ENCODE measurements at regions not wholly inside any gene's neighbourhood (a gene's known extent, or its start where the extent isn't known, plus 50 kb on each side); places are given as distances from the start of the nearest gene placed in this dataset.
A peak's percentile ranks its signal among the peaks of the same experiment; 100 is the strongest.
"Not testable (repeated sequence)": the region's sequence is repeated elsewhere in the genome, so short reads cannot be mapped to it uniquely, and the experiment has no call there.

- CTCF ChIA-PET: interaction anchor here (1.0 kb wide), 1 partner anchor 10 kb away, joined by 5 read pairs; no protein-coding TSS in a partner anchor
These were observed 89.6 kb upstream of the TNFSF11 start for GRCh38 chr13:42484386-42484785.

GRCh38 chr13:42485272-42485671 is 88.7 kb upstream of the TNFSF11 start:
- Mint-ChIP-seq H3K4me1 (ENCODE audit: low read depth) (no peaks in the 10 kb centered on the region), H3K27ac (no peak overlapping the region), H3K36me3 (ENCODE audit: low read depth) (no peaks in the 10 kb centered on the region), H3K4me3 (no peak overlapping the region), H3K27me3 (ENCODE audit: low read depth) (no peaks in the 10 kb centered on the region), H3K9me3 (ENCODE audit: insufficient read depth) (no peaks in the 10 kb centered on the region)
- no peak for DNase-seq
- CTCF ChIA-PET: interaction anchor here (1.0 kb wide), 1 partner anchor 9 kb away, joined by 5 read pairs; no protein-coding TSS in a partner anchor
- POLR2A ChIA-PET: no interaction called here
- no peak for ATAC-seq

More at GRCh38 chr13:42484386-42484785, 89.6 kb upstream of the TNFSF11 start:
- Mint-ChIP-seq H3K36me3 (ENCODE audit: low read depth) (no peaks in the 10 kb centered on the region), H3K9me3 (ENCODE audit: insufficient read depth) (no peaks in the 10 kb centered on the region), H3K4me1 (ENCODE audit: low read depth) (no peaks in the 10 kb centered on the region), H3K27me3 (ENCODE audit: low read depth) (no peaks in the 10 kb centered on the region), H3K4me3 (no peak overlapping the region), H3K27ac (no peak overlapping the region)
- DNase-seq: no peak
- POLR2A ChIA-PET: no interaction called here
- ATAC-seq: no peak

DNA sequence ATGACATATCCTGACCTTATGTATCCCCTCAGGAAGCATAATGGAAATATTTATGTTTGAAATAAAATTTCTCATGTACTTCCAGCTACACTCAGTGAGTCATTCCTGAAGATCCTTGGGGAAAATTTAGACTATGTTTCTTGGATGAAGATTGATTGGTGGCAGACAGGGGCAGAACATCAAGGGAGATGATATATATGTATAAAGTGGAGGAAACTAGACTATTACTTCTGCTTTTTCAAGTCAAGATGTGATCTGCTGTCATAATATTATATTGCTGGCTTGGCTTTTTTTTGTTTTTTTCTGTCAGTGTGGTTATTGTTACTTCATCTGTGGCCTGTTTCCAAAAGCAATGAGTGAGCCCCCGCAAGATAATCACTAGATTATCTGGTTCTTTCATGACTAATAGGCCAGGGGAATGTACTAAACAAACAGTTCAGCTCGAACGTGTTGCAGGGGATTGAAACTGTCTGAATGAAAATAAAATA is 87.2 kb upstream of the TNFSF11 start:
- ATAC-seq (no peak), DNase-seq (no peak)
- CTCF ChIA-PET: no interaction called here
- no peak overlapping the region for H3K27ac Mint-ChIP-seq
- POLR2A ChIA-PET: no interaction called here
- no peaks in the 10 kb centered on the region for H3K9me3 Mint-ChIP-seq (ENCODE audit: insufficient read depth)
- no peak overlapping the region for H3K4me3 Mint-ChIP-seq
- no peaks in the 10 kb centered on the region for H3K36me3 Mint-ChIP-seq (ENCODE audit: low read depth)
- no peaks in the 10 kb centered on the region for H3K4me1 Mint-ChIP-seq (ENCODE audit: low read depth)
- H3K27me3 Mint-ChIP-seq (ENCODE audit: low read depth): no peaks in the 10 kb centered on the region

DNA sequence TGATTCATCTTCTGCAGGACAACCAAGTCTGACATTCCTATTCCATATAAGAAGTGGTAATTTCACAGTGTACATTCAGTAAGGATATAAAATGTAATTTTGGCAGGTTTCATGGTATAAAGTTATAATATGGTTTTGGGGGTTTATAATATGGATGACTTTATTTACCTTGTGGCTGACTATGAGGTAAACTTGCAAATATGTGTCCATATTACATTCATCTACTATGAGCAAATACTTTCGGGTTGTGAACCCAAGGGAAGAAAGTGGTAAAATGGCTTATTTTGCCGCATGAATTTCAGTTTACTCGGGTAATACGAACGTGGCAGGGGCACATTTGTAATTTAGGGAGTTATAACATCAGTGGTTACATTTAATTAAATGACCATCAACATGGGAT is 86.7 kb upstream of the TNFSF11 start:
- H3K9me3 Mint-ChIP-seq (ENCODE audit: insufficient read depth): no peaks in the 10 kb centered on the region
- H3K4me1 Mint-ChIP-seq (ENCODE audit: low read depth): no peaks in the 10 kb centered on the region
- CTCF ChIA-PET: no interaction called here
- H3K4me3 Mint-ChIP-seq: no peak overlapping the region
- no peak for ATAC-seq
- POLR2A ChIA-PET: no interaction called here
- no peaks in the 10 kb centered on the region for H3K36me3 Mint-ChIP-seq (ENCODE audit: low read depth)
- no peak for DNase-seq
- no peak overlapping the region for H3K27ac Mint-ChIP-seq
- H3K27me3 Mint-ChIP-seq (ENCODE audit: low read depth): no peaks in the 10 kb centered on the region

DNA sequence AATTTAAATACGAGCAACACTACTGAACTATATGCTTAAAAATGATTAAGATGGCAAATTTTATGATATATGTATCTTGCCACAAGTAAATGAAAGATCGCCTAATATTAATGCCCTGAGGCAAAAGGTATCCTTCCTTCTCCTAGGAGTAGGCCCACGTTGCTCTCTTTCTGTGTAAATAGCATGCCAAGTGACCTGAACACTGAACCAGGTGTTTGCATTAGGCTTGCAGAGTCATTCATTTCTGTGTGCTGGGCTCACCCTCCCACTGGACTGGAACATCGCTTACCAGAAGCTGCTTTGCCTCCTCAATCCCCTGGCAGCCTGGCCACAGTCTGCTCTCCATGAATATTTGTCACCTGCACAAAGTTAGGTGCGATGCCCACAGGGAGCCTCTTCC is 83.3 kb upstream of the TNFSF11 start:
- Mint-ChIP-seq H3K9me3 (ENCODE audit: insufficient read depth) (no peaks in the 10 kb centered on the region), H3K36me3 (ENCODE audit: low read depth) (no peaks in the 10 kb centered on the region), H3K27me3 (ENCODE audit: low read depth) (no peaks in the 10 kb centered on the region), H3K4me1 (ENCODE audit: low read depth) (peaks cover 22% of the 10 kb centered on the region), H3K27ac (no peak overlapping the region), H3K4me3 (no peak overlapping the region)
- ChIA-PET CTCF (no interaction called here), POLR2A (no interaction called here)
- ATAC-seq: no peak
- DNase-seq: no peak

DNA sequence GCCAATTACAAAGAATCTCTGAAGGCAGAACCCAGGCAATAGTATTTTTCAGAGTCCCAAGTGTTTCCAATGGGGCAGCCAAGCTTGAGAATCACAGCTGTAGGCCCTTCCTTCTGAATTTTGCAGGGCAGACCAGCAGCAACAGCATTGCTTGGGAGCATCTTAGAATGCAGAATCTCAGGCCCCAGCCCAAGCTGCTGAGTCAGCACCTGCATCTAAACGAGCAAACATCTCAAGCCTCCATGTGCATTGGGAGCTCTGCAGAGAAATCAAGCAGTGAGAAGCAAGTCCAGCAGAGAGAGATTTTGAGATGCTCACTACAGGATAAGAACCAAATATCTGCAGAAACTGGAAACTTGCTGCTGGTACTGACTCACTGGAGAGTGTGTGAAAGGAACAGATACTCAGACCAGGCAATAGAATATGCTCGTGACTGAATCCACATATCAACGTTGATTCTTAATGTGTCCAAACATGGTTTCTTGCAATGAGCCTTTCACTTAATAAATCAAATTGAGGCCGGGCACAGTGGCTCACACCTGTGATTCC is 81.5 kb upstream of the TNFSF11 start:
- no peak for DNase-seq
- H3K4me3 Mint-ChIP-seq: no peak overlapping the region
- ATAC-seq: no peak
- no peaks in the 10 kb centered on the region for H3K27me3 Mint-ChIP-seq (ENCODE audit: low read depth)
- CTCF ChIA-PET: interaction anchor here (2.0 kb wide), 1 partner anchor 14 kb away, joined by 7 read pairs; no protein-coding TSS in a partner anchor
- POLR2A ChIA-PET: no interaction called here
- no peaks in the 10 kb centered on the region for H3K9me3 Mint-ChIP-seq (ENCODE audit: insufficient read depth)
- H3K27ac Mint-ChIP-seq: no peak overlapping the region
- H3K4me1 Mint-ChIP-seq (ENCODE audit: low read depth): peaks cover 33% of the 10 kb centered on the region
- peaks cover 3% of the 10 kb centered on the region for H3K36me3 Mint-ChIP-seq (ENCODE audit: low read depth)

- Mint-ChIP-seq H3K9me3 (ENCODE audit: insufficient read depth) (no peaks in the 10 kb centered on the region), H3K4me3 (no peak overlapping the region), H3K4me1 (ENCODE audit: low read depth) (peaks cover 46% of the 10 kb centered on the region), H3K27me3 (ENCODE audit: low read depth) (no peaks in the 10 kb centered on the region), H3K36me3 (ENCODE audit: low read depth) (peaks cover 3% of the 10 kb centered on the region), H3K27ac (no peak overlapping the region)
- POLR2A ChIA-PET: no interaction called here
- ATAC-seq: no peak
- DNase-seq: no peak
- CTCF ChIA-PET: interaction anchor here (1.0 to 2.0 kb wide), 4 partner anchors 9 to 160 kb away, joined by 4 to 7 read pairs (median 4); no protein-coding TSS in a partner anchor
These were observed 79.8 kb upstream of the TNFSF11 start for GRCh38 chr13:42494157-42494556.

GRCh38 chr13:42495255-42495654 is 78.7 kb upstream of the TNFSF11 start:
- Mint-ChIP-seq H3K27me3 (ENCODE audit: low read depth) (no peaks in the 10 kb centered on the region), H3K9me3 (ENCODE audit: insufficient read depth) (no peaks in the 10 kb centered on the region), H3K36me3 (ENCODE audit: low read depth) (peaks cover 3% of the 10 kb centered on the region), H3K27ac (peak overlapping the region; percentile 31), H3K4me3 (no peak overlapping the region), H3K4me1 (ENCODE audit: low read depth) (peaks cover 46% of the 10 kb centered on the region)
- DNase-seq (no peak), ATAC-seq (no peak)
- ChIA-PET POLR2A (no interaction called here), CTCF (no interaction called here)

DNA sequence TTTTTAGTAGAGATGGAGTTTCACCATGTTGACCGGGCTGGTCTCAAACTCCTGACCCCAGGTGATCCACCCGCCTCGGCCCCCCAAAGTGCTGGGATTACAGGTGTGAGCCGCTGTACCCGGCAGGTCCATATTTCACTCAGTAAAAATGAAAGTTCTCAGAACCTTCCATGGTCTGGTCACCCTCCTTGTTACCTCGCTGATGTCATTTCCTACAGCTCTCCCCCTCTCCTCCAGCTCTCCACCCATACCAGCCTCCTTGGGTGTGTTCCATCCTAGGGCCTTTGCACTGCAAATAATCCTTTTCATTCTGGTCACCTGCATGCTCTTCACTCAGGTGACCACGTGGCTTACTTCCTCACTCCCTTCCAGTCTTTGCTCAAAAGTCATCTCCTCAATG is 78.2 kb upstream of the TNFSF11 start:
- H3K36me3 Mint-ChIP-seq (ENCODE audit: low read depth): peaks cover 3% of the 10 kb centered on the region
- peak overlapping the region; percentile 18 for H3K27ac Mint-ChIP-seq
- H3K4me1 Mint-ChIP-seq (ENCODE audit: low read depth): peaks cover 46% of the 10 kb centered on the region
- POLR2A ChIA-PET: no interaction called here
- ATAC-seq (peak; percentile 31), DNase-seq (no peak)
- CTCF ChIA-PET: interaction anchor here (0.8 kb wide), 1 partner anchor 178 kb away, joined by 4 read pairs; no protein-coding TSS in a partner anchor
- H3K9me3 Mint-ChIP-seq (ENCODE audit: insufficient read depth): no peaks in the 10 kb centered on the region
- H3K4me3 Mint-ChIP-seq: no peak overlapping the region
- H3K27me3 Mint-ChIP-seq (ENCODE audit: low read depth): no peaks in the 10 kb centered on the region

DNA sequence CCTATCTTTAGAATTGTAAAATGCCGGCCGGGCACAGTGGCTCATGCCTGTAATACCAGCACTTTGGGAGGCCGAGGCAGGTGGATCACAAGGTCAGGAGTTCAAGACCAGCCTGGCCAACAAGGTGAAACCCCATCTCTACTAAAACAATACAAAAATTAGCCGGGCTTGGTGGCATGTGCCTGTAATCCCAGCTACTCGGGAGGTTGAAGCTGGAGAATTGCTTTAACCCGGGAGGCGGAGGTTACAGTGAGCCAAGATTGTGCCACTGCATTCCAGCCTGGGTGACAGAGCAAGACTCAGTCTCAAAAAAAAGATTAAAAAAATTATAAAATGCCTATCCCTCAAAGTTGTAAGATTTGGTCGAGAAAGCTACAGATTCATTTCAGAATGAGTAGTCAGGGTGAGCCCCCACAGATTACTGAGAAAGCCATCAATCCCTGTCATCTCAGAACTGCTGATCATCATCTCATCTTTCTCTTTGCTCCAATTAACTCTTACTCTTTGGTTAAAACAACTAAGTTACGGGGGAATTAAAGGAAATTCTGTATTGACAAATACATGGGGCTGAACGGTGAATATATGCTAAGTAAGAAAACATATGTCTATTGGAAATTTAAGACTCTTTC is 76.9 kb upstream of the TNFSF11 start:
- DNase-seq; H3K9me3 Mint-ChIP-seq (ENCODE audit: insufficient read depth); H3K4me3 Mint-ChIP-seq; H3K27ac Mint-ChIP-seq; H3K36me3 Mint-ChIP-seq (ENCODE audit: low read depth); ATAC-seq; H3K27me3 Mint-ChIP-seq (ENCODE audit: low read depth): not testable (repeated sequence)
- CTCF ChIA-PET: interaction anchor here (0.8 to 1.8 kb wide), 4 partner anchors 21 to 179 kb away, joined by 4 read pairs; no protein-coding TSS in a partner anchor
- peaks cover 46% of the 10 kb centered on the region for H3K4me1 Mint-ChIP-seq (ENCODE audit: low read depth)
- POLR2A ChIA-PET: interaction anchor here (0.8 to 1.1 kb wide), 2 partner anchors 22 to 142 kb away, joined by 3 read pairs; no protein-coding TSS in a partner anchor

- ATAC-seq (peak; percentile 58), DNase-seq (no peak)
- ChIA-PET CTCF (interaction anchor here (1.0 to 1.8 kb wide), 4 partner anchors 17 to 164 kb away, joined by 3 to 4 read pairs (median 4); no protein-coding TSS in a partner anchor), POLR2A (no interaction called here)
- H3K4me3 Mint-ChIP-seq: no peak overlapping the region
- H3K36me3 Mint-ChIP-seq (ENCODE audit: low read depth): peaks cover 3% of the 10 kb centered on the region
- H3K9me3 Mint-ChIP-seq (ENCODE audit: insufficient read depth): no peaks in the 10 kb centered on the region
- H3K27me3 Mint-ChIP-seq (ENCODE audit: low read depth): no peaks in the 10 kb centered on the region
- H3K27ac Mint-ChIP-seq: no peak overlapping the region
- H3K4me1 Mint-ChIP-seq (ENCODE audit: low read depth): peaks cover 46% of the 10 kb centered on the region
These were observed 76.2 kb upstream of the TNFSF11 start for GRCh38 chr13:42497798-42498197.

DNA sequence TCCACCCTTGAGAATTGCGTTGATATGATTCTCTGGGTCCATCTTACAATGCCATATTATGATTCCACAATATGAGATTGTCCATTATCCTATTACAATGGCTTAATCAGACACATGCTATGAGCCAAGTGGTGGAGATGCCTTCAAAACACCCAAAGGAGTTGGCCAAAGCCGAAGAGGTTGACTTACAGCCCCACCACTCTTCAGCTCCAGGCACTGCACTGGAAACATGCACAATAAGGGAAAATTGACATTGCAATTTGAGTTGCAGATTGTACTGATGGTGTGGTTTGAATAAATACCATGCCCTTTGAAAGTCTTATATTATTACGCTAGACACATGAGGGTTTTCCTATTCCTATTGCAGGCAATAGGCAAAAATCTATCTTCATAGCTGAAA is 75.4 kb upstream of the TNFSF11 start:
- Mint-ChIP-seq H3K36me3 (ENCODE audit: low read depth) (peaks cover 3% of the 10 kb centered on the region), H3K4me3 (no peak overlapping the region), H3K27ac (no peak overlapping the region), H3K9me3 (ENCODE audit: insufficient read depth) (no peaks in the 10 kb centered on the region), H3K4me1 (ENCODE audit: low read depth) (peaks cover 44% of the 10 kb centered on the region), H3K27me3 (ENCODE audit: low read depth) (no peaks in the 10 kb centered on the region)
- POLR2A ChIA-PET: no interaction called here
- no peak for DNase-seq
- CTCF ChIA-PET: interaction anchor here (1.0 to 1.8 kb wide), 3 partner anchors 18 to 199 kb away, joined by 3 to 4 read pairs (median 3); no protein-coding TSS in a partner anchor
- ATAC-seq: no peak
